Astrocyte of the spinal cord (primary cell): ENCODE measurements at regions not wholly inside any gene's neighbourhood (a gene's known extent, or its start where the extent isn't known, plus 50 kb on each side); places are given as distances from the start of the nearest gene placed in this dataset.

ENCODE experiments used
- DNase-seq: peaks from one replicate; pipeline ENCODE4 v3.0.0; 2011; ENCODE audit warnings: low read depth, low spot score
- H3K4me3 ChIP-seq: 2 replicates; pipeline ENCODE4 v1.5.1; 2011; ENCODE audit warnings: low read depth, mild to moderate bottlenecking, low read length, moderate library complexity
- in situ Hi-C: cut with HindIII; loops from 2 replicates; pipeline ENCODE4 v1.10.0; 2017; ENCODE audit warnings: low sequenced_read_pairs
- TF ChIP-seq, protein P1 (sequence below): IDR thresholded peaks from 2 replicates; pipeline ENCODE4 v1.5.1; 2012; ENCODE audit warnings: low read depth, mild to moderate bottlenecking, low read length, inconsistent platforms

DNA sequence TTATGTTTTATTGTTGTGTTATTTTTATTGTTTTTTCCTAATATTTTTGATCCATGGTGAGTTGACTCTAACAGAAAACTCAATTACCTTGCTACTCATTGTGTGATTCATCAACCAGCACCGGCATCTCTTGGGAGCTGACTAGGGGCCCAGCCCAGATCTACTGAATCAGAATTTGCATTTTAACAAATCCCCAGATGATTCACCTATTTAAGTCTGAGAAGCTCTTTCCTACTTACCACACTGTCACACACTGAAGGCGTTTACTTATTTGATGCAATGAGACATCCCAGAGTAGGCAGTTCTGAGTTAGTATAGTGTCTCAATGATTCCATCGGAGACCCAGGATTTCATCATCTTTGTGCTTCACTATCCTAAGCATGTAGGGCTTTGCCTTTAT is 416.6 kb downstream of the RWDD3 start:
- no peak for DNase-seq
- no peak overlapping the region for H3K4me3 ChIP-seq
- in situ Hi-C loops, result no loop called here
- TF ChIP-seq, protein P1, sequence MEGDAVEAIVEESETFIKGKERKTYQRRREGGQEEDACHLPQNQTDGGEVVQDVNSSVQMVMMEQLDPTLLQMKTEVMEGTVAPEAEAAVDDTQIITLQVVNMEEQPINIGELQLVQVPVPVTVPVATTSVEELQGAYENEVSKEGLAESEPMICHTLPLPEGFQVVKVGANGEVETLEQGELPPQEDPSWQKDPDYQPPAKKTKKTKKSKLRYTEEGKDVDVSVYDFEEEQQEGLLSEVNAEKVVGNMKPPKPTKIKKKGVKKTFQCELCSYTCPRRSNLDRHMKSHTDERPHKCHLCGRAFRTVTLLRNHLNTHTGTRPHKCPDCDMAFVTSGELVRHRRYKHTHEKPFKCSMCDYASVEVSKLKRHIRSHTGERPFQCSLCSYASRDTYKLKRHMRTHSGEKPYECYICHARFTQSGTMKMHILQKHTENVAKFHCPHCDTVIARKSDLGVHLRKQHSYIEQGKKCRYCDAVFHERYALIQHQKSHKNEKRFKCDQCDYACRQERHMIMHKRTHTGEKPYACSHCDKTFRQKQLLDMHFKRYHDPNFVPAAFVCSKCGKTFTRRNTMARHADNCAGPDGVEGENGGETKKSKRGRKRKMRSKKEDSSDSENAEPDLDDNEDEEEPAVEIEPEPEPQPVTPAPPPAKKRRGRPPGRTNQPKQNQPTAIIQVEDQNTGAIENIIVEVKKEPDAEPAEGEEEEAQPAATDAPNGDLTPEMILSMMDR, result no peak

DNA sequence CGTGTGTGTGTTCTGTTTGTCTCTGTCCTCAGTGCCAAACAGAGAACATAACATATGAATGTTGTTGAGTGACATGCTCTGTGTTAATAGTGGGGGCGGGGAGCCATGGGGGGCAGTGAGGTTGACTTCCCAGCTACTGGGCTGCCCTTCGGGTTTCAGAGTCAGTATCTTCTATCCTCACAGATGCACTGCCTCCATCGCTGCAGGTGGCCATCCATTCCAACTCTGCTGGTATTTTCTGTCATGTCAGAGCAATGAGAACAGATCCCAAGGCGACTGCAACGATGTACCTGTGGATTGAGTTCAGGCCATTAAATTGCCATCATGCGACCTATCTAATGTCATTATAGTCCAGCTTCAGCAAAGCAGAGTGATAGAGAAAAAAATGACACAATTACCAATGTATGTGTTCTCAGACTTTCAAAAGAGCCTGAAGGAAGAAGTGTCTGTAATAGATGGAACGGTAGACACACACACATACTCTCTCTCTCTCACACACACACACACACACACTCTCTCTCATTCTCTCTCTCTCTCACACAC is 418.5 kb downstream of the RWDD3 start:
- H3K4me3 ChIP-seq, result no peak overlapping the region
- TF ChIP-seq, protein P1, result no peak
- DNase-seq, result no peak
- in situ Hi-C loops, result no loop called here

DNA sequence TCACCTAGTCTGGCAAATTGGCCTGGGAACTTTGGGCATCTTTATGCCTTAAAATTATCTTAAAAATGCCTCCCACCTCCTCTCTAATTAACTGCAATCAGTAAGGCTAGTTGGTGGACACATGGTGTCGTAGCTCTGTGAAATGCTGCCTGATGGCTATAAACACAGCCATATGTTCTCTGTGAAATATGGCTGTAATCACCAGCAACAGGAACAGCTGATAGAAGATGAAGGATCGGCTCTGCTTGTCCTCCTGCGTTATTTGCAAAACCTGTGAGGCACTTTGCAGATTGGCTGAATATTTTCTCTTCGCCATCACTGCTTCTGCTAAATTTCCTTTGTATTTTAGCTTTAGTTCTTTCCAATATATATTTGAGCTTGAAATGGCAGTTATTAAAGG is 419.6 kb downstream of the RWDD3 start:
- in situ Hi-C loops, result no loop called here
- TF ChIP-seq, protein P1, result no peak
- no peak overlapping the region for H3K4me3 ChIP-seq
- no peak for DNase-seq

DNA sequence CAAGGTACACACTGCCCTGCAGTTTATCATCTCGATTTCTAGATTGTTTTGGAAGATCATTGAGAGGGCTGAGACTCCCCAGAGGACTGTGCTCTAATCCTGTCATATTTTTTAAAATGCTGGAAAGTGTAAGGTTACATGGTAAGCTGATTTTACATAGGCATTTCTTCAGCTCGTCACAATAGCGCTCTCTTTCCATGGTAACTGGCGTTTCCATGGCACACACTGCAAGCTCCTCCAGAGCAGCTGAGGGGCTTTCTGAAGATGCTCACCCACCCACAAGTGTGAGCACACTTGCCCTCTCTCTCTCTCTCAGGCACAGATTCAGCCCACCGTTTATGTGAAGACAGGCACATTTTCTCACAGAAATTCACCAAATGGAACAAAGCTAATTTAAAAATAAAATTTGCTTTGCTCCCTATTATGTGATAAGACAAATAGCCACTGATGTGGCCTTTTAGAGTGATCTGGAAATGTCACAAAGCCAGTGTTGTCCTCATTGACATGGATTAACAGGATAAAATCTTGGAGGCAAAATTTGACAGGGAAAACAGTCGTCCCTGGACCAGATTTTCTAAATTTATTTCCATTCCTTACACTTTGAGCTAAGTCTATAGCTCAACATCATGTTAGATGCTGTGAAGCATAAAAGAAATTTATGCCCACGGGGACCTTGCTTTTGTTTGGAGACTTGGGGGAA is 421.5 kb downstream of the RWDD3 start:
- TF ChIP-seq, protein P1, result no peak

DNA sequence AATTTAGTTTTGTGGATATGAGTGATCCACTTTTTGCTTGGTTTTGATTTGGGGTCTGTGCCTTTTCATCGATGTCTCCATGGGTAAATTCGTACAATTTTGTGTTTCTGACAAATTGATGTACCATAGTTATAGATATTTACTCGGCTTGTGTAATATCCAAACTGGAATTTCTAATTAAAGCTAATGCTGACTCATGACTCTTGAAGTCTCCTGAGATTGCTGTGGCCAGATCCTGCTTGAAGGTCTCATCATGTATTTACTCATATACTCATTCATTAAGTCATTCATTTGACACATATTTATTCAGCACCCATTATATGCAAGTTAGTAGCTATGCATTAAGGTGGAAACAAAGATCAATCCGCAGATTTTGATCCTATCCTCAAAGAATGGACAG is 423.2 kb downstream of the RWDD3 start:
- in situ Hi-C loops, result no loop called here
- no peak for DNase-seq
- TF ChIP-seq, protein P1, result no peak
- no peak overlapping the region for H3K4me3 ChIP-seq

More for the DNA sequence above, 421.5 kb downstream of the RWDD3 start:
- in situ Hi-C loops, result no loop called here
- no peak overlapping the region for H3K4me3 ChIP-seq
- no peak for DNase-seq

DNA sequence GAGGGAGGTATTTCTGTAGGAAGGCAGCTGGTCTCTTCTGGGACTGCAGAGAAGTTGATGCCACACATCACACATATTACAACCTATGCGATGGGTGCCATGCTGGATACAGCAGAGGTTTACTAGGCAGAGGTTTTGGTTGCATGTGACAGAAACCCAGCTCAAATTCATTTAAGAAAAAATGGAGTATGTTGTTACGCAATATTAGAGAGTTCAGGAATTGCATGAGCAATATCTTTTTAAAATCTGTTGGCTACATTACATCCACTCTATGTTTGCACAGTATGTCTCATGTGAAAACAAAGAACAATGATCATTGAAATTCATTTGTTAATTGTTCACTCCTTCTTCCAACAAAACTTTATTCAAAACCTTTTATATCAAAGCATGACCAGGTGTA is 425.2 kb downstream of the RWDD3 start:
- no peak for DNase-seq
- TF ChIP-seq, protein P1, result no peak
- in situ Hi-C loops, result no loop called here
- H3K4me3 ChIP-seq, result no peak overlapping the region
